Hematopoietic multipotent progenitor cell treated with erythropoietin and hydrocortisone succinate and interleukin-3 and kit ligand, for 4 days (in vitro differentiated cells): ENCODE measurements at regions not wholly inside any gene's neighbourhood (a gene's known extent, or its start where the extent isn't known, plus 50 kb on each side); places are given as distances from the start of the nearest gene placed in this dataset.

Experiments used
- DNase-seq: peaks from one replicate; pipeline ENCODE4 v3.0.0-alpha.2; 2015

DNA sequence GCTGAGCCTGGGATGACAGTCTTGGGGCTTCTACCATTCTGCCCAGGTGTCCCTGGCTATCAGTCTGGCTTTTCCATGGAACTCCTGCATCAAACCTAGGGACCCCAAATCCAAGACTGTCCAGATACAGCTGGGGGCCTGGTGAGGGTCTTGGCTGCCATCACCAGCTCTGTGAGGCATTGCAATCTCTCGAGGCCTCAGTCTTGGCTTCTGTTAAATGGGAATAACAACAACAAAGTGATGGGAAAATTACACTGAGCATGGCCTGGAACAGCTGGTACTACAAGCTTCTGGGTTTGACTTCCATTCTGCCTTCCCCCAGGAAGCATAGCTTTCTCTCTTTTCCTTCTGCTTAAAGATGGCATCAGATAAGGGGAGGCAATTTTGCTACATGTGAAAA lies 50.0 kb upstream of the LCTL start:
- DNase-seq: no peak

DNA sequence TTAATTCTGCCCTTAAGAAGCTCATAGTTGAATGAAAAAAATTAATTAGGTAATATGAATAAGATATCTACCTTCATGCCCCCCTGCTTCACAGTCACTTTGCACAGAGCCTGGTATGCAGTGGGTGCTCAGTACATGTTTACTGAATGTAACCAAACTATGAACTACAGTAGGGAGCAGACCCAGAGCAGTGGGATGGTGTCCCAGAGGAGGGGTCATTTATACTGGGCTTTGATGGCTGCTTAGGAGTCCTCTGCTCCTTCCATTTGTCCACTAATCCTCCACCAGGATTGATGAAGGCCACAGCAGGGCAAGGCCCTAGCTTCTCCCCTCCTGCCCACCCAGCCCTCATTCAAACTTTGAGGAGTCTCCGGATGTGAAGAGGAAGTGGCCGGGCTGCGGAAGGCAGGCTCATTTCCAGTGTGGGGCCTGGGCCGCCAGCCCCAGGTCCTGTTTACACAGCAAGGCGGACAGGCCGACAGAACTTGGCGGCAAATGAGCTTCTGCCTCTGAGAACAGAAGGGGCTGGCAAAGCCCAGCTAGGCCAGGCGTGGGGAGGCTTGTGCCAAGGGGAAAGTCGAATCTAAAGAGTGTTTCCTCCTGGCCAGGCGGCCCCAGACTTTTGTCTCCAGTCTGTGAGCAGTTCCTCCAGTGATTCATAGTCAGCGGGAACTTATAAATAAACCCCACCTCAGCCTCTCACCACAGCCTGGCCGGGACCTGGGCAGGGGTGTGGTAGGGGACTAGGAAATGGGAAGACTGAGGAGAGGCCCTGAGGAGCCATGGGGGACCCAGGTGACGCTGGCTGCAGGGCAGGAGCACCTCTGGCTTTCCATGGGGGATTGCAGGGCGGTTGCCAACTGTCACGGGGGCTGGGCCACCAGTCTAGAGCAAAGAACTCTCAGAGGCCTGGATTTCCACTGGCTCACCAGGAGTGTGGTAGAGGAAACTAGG lies 51.6 kb upstream of the LCTL start:
- DNase-seq: peak; percentile 79

- peak; percentile 89 for DNase-seq
Observed at GRCh38 chr15:66619152-66619903, 53.5 kb upstream of the LCTL start.

- DNase-seq: peak; percentile 87
Observed at GRCh38 chr15:66620341-66620740, 54.5 kb upstream of the LCTL start.

- DNase-seq: no peak
Observed at GRCh38 chr15:66620744-66621344, 55.0 kb upstream of the LCTL start.

- DNase-seq: peak; percentile 75
Observed at GRCh38 chr15:66621491-66622467, 56.0 kb upstream of the LCTL start.

DNA sequence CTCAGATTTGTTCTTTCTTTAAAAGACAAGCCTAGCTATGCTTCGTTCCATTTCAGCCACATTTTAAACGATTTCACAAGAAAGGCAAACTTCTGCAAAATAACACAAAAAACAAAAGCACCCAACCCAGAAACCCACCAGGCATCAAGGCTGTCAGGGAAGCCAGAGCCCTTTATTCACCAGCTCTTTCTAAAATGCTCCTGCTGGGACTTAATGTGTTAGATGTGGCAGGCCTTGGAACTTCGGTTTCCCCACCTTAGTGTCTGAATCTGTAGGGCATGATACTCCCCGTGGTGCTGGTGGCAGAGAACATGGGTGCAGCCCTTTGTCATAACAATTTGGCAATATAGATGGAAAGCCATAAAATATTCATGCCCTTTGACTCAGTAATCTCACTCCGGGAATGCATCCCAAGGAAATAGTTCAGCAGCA lies 56.8 kb upstream of the LCTL start:
- DNase-seq: peak; percentile 63

GRCh38 chr15:66623801-66624453 lies 58.1 kb upstream of the LCTL start:
- no peak for DNase-seq

DNA sequence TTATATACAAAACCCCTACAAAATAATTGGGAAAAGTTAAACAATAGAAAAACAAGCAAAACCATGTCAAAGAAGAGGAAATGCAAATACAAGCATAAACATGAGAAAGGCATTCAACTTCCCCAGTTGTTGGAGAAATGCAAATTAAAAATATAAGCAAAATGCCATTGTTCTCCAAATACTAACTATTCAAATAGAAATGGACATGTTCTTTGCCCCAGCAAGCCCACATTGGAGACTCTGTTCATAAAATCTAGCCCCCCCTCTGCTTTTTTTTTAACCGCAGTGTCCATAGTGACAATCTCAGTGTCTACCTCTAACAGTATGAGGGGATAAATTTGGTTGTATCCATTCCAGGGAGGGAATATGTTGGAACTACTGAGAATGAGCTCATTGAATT lies 59.7 kb upstream of the LCTL start:
- DNase-seq: no peak

- DNase-seq: no peak
Observed at GRCh38 chr15:66625974-66626373, 60.2 kb upstream of the LCTL start.

GRCh38 chr15:66628976-66629723 lies 63.4 kb upstream of the LCTL start:
- peak; percentile 67 for DNase-seq

- no peak for DNase-seq
Observed at GRCh38 chr15:66629817-66630576, 64.2 kb upstream of the LCTL start.

GRCh38 chr15:66630801-66631351 lies 65.1 kb upstream of the LCTL start:
- DNase-seq: peak; percentile 94

GRCh38 chr15:66631616-66632263 lies 65.9 kb upstream of the LCTL start:
- DNase-seq: no peak

DNA sequence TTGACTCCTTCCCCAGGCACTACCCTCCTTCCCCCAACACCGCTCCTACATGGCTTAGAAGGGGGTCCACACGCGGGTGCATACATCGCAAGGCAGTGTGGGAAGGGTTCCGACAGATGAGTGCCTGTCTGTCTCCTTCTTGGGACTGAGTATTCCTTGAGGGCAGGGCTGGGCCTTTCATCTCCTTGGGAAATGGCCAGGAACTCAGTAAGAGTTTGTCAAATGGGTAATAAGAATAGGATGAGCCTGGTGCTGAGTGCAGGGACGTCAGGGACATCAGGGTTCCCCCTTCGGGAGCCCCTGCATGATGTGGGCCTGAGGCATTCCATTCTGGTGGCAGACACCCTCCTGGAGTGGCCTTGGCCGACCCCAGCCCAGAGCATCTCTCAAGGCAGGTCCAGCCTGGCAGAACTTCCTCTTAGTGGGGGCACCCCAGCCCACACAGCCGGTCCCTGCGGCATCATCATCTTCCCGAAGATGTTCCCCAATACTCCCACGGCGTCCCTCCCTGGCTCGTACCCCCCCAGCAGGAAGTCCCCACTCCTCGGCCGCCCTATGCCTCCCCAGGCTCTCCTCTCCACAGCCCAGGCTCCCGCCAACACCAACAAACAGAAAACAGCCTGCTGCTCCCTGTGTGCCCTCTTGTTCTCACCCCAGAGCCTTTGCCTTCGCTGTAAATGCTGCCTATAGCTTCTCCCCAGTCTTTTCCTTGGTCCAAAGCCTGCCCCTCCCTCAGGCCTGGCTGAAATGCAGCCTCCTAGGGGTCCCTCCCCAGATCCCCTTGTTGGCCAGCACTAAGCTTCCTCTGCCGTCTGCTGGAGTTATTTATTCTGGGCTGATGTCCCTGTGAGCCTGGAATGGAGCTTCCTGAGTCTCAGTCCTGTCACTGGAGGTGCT lies 67.5 kb upstream of the LCTL start:
- no peak for DNase-seq

DNA sequence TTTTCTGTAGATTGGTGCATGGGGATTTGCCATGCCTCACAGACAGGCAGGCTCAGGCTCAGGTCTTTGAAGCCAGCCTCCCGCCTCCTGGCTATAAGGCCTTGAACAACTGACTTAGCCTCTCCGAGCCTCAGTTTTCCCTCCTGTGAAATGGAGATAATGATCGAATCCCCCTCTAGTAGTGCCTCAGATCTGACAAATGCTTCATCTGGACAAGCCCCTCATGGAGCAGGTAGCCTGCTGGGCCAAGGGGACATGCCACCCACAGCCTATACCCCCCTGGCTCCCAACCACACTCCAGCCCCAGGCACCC lies 68.1 kb upstream of the LCTL start:
- DNase-seq: no peak

DNA sequence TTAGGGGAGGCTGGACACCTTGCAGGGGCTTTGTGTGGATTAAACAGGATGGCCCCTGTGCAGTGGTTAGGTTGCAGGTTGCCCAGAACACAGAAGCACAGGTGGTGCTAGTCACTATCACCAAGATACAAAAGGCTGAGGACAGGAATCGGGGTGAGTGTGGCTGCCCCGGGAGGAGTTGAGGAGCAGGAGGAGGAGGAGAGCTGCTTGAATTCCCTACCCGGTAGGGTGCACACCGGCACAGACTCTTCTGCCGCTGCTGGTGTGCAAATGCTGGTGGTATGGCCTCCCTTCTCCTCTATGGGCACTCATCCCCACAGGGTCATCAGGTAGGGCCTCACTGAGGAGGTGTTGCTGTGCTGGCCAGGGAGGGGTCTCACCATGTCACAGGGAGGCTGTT lies 67.5 kb upstream of the SMAD6 start:
- no peak for DNase-seq

- no peak for DNase-seq
Observed at GRCh38 chr15:66635006-66635405, 67.0 kb upstream of the SMAD6 start.
